Activated B cell treated with CpG ODN at 0.5 μM for 24 hours (primary cell): ENCODE measurements at regions not wholly inside any gene's neighbourhood (a gene's known extent, or its start where the extent isn't known, plus 50 kb on each side); places are given as distances from the start of the nearest gene placed in this dataset.

Experiments used
- ATAC-seq: fragments of 200-7000 bp; cut with Tn5 transposase; one replicate; pipeline ENCODE4 v1.10.0; 2021; ENCODE audit warnings: low read depth, mild to moderate bottlenecking, moderate library complexity
- CTCF ChIA-PET: fragments of 350-600 bp; sonication (Branson Sonifier 250); formaldehyde crosslinking; loops from one replicate; lab custom pipeline; 2021; ENCODE audit warnings: antibody characterized with exemption; lab: Charles Lee
- POLR2A ChIA-PET: fragments of 350-600 bp; sonication (Branson Sonifier 250); formaldehyde crosslinking; loops from one replicate; lab custom pipeline; 2021; ENCODE audit warnings: antibody characterized with exemption; lab: Charles Lee
- DNase-seq: peaks from one replicate; pipeline ENCODE4 v3.0.0; 2022
- H3K27ac Mint-ChIP-seq: one replicate; pipeline ENCODE4 v1.8.0; 2020; ENCODE audit warnings: mixed read lengths
- H3K27me3 Mint-ChIP-seq: one replicate; pipeline ENCODE4 v1.8.0; 2021; ENCODE audit warnings: mixed read lengths
- H3K36me3 Mint-ChIP-seq: one replicate; pipeline ENCODE4 v1.8.0; 2021; ENCODE audit warnings: low read depth, mixed read lengths
- H3K4me1 Mint-ChIP-seq: one replicate; pipeline ENCODE4 v1.8.0; 2021; ENCODE audit warnings: mixed read lengths
- H3K4me3 Mint-ChIP-seq: one replicate; pipeline ENCODE4 v1.8.0; 2020; ENCODE audit warnings: mild to moderate bottlenecking, mixed read lengths
- H3K9me3 Mint-ChIP-seq: one replicate; pipeline ENCODE4 v1.8.0; 2020; ENCODE audit warnings: mixed read lengths
- intact Hi-C: fragments of 100-400 bp; cut with micrococcal nuclease; formaldehyde crosslinking; loops from one replicate; pipeline ENCODE4 v1.15.1; 2024
- TF ChIP-seq, protein P1 (sequence below): fragments of 200-600 bp; IDR thresholded peaks from one replicate; pipeline ENCODE4 v1.8.0; 2022; ENCODE audit warnings: antibody characterized with exemption, mild to moderate bottlenecking

DNA sequence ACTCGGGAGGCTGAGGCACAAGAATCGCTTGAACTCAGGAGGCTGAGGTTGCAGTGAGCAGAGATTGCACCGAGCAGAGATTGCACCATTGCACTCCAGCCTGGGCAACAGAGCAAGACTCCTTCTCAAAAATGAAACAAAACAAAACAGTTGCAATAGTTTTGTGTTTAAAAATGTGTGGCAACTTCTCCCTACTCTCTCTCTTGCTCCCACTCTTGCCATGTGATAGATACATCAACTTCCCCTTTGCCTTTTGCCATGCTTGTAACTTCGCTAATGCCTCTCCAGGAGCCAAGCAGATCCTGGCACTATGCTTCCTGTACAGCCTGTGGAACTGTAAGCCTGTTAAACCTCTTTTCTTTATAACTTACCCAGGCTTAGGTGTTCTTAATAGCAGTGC lies 52.5 kb upstream of the INTU start:
- POLR2A ChIA-PET: no interaction called here
- CTCF ChIA-PET: no interaction called here
- H3K36me3 Mint-ChIP-seq: no peaks in the 10 kb centered on the region
- intact Hi-C loops: no loop called here
- DNase-seq (no peak), ATAC-seq (no peak)
- H3K27me3 Mint-ChIP-seq: no peaks in the 10 kb centered on the region
- TF ChIP-seq, protein P1, sequence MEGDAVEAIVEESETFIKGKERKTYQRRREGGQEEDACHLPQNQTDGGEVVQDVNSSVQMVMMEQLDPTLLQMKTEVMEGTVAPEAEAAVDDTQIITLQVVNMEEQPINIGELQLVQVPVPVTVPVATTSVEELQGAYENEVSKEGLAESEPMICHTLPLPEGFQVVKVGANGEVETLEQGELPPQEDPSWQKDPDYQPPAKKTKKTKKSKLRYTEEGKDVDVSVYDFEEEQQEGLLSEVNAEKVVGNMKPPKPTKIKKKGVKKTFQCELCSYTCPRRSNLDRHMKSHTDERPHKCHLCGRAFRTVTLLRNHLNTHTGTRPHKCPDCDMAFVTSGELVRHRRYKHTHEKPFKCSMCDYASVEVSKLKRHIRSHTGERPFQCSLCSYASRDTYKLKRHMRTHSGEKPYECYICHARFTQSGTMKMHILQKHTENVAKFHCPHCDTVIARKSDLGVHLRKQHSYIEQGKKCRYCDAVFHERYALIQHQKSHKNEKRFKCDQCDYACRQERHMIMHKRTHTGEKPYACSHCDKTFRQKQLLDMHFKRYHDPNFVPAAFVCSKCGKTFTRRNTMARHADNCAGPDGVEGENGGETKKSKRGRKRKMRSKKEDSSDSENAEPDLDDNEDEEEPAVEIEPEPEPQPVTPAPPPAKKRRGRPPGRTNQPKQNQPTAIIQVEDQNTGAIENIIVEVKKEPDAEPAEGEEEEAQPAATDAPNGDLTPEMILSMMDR: no peak
- no peak overlapping the region for H3K4me3 Mint-ChIP-seq
- no peak overlapping the region for H3K27ac Mint-ChIP-seq
- H3K9me3 Mint-ChIP-seq: no peaks in the 10 kb centered on the region
- no peaks in the 10 kb centered on the region for H3K4me1 Mint-ChIP-seq

DNA sequence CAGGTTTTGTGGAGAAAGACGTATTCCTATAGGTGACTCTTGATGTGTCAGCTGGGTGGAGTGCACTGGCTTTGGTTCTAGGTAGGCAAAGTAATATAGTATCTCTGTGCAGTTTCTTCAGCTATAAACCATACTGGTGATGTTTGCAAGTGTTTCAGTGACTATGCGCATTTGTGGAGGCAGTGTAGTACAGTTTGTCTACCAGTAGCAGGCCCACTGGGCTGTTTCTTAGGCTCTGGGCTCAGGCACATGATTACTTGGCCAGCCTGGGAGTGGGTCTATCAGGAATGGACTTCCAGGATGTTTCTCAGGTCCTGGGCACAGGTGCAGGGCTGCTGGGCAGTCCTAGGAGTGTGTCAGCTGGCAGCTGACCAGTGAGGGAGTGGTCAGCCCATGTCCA lies 51.9 kb upstream of the INTU start:
- ATAC-seq (no peak), DNase-seq (no peak)
- no peak overlapping the region for H3K4me3 Mint-ChIP-seq
- H3K9me3 Mint-ChIP-seq: no peaks in the 10 kb centered on the region
- POLR2A ChIA-PET: no interaction called here
- no peak overlapping the region for H3K27ac Mint-ChIP-seq
- no peaks in the 10 kb centered on the region for H3K27me3 Mint-ChIP-seq
- no peaks in the 10 kb centered on the region for H3K36me3 Mint-ChIP-seq
- TF ChIP-seq, protein P1: no peak
- intact Hi-C loops: no loop called here
- H3K4me1 Mint-ChIP-seq: no peaks in the 10 kb centered on the region
- CTCF ChIA-PET: no interaction called here
